IMR-90 (cell line): ENCODE measurements at regions not wholly inside any gene's neighbourhood (a gene's known extent, or its start where the extent isn't known, plus 50 kb on each side); places are given as distances from the start of the nearest gene placed in this dataset.

Experiments
- ATAC-seq: fragments of 200-7000 bp; cut with Tn5 transposase; 2 replicates; pipeline ENCODE4 v1.9.1; 2020; ENCODE audit warnings: low read depth, mild to moderate bottlenecking, moderate library complexity
- BruUV-seq: library from RNA; stranded (reverse); fragments of 400-500 nt; replicated peaks from 2 replicates; lab custom pipeline; 2021; lab: Mats Ljungman, UMichigan
- CTCF ChIA-PET: fragments of 300-600 bp; formaldehyde crosslinking; extraction: SDS; loops from one replicate; lab custom pipeline; 2021; ENCODE audit warnings: antibody characterized with exemption; lab: Yijun Ruan, JAX
- POLR2A ChIA-PET: fragments of 300-600 bp; sonication (Branson Sonifier 250); formaldehyde crosslinking; loops from one replicate; lab custom pipeline; 2022; ENCODE audit warnings: antibody characterized with exemption; ENCODE audit not compliant: unreplicated experiment; lab: Charles Lee
- DNase-seq: peaks from one replicate; pipeline ENCODE4 v3.0.0; 2013
- H2AFZ ChIP-seq: replicated peaks from 2 replicates; pipeline ENCODE3; 2013; ENCODE audit warnings: low read length, mild to moderate bottlenecking; ENCODE audit not compliant: poor library complexity
- H2AK5ac ChIP-seq: 2 replicates; pipeline ENCODE4 v1.6.1; 2013; ENCODE audit warnings: low read depth, low read length, inconsistent platforms
- H2AK9ac ChIP-seq: replicated peaks from 2 replicates; pipeline ENCODE3; 2013; ENCODE audit warnings: mild to moderate bottlenecking, low read depth, low read length, moderate library complexity; ENCODE audit not compliant: poor library complexity
- H2BK120ac ChIP-seq: 2 replicates; pipeline ENCODE4 v1.6.1; 2013; ENCODE audit warnings: low read depth, low read length, inconsistent platforms
- H2BK15ac ChIP-seq: 3 replicates; pipeline ENCODE4 v1.6.1; 2013; ENCODE audit warnings: low read depth, low read length, inconsistent platforms
- H2BK20ac ChIP-seq: 2 replicates; pipeline ENCODE4 v1.6.1; 2013; ENCODE audit warnings: low read depth, mild to moderate bottlenecking, inconsistent platforms, low read length, moderate library complexity
- H2BK5ac ChIP-seq: 2 replicates; pipeline ENCODE4 v1.6.1; 2013; ENCODE audit warnings: mild to moderate bottlenecking, low read depth, low read length, inconsistent platforms; ENCODE audit not compliant: poor library complexity, severe bottlenecking
- H3K14ac ChIP-seq: replicated peaks from 2 replicates; pipeline ENCODE4 v1.6.1; 2013; ENCODE audit warnings: low read depth, low read length, inconsistent platforms
- H3K18ac ChIP-seq: 2 replicates; pipeline ENCODE4 v1.6.1; 2013; ENCODE audit warnings: low read depth, low read length, control low read depth
- H3K23ac ChIP-seq: 2 replicates; pipeline ENCODE4 v1.6.1; 2013; ENCODE audit warnings: low read depth, low read length, inconsistent platforms
- H3K27ac ChIP-seq: 2 replicates; pipeline ENCODE4 v1.5.1; 2013; ENCODE audit warnings: mild to moderate bottlenecking, control low read depth, low read length; ENCODE audit not compliant: insufficient read depth
- H3K27me3 ChIP-seq: 2 replicates; pipeline ENCODE4 v1.6.1; 2013; ENCODE audit warnings: low read length; ENCODE audit not compliant: control insufficient read depth, insufficient read depth
- H3K36me3 ChIP-seq: 2 replicates; pipeline ENCODE4 v1.6.1; 2013; ENCODE audit warnings: low read length, mixed read lengths; ENCODE audit not compliant: control insufficient read depth, insufficient read depth
- H3K4ac ChIP-seq: 2 replicates; pipeline ENCODE4 v1.6.1; 2013; ENCODE audit warnings: low read depth, low read length, inconsistent platforms
- H3K4me1 ChIP-seq: 2 replicates; pipeline ENCODE4 v1.6.1; 2013; ENCODE audit warnings: low read length, mixed read lengths; ENCODE audit not compliant: control insufficient read depth, insufficient read depth
- H3K4me2 ChIP-seq: 2 replicates; pipeline ENCODE4 v1.6.1; 2013; ENCODE audit warnings: low read depth, mild to moderate bottlenecking, control low read depth, low read length, moderate library complexity
- H3K4me3 ChIP-seq: 2 replicates; pipeline ENCODE4 v1.5.1; 2013; ENCODE audit warnings: low read depth, mild to moderate bottlenecking, control low read depth, low read length, moderate library complexity; ENCODE audit not compliant: insufficient read depth
- H3K56ac ChIP-seq: 2 replicates; pipeline ENCODE4 v1.6.1; 2013; ENCODE audit warnings: low read length, inconsistent platforms; ENCODE audit not compliant: insufficient read depth; ENCODE audit errors: extremely low read depth
- H3K79me1 ChIP-seq, 2 experiments: 2 replicates each; pipeline ENCODE4 v1.6.1; 2013; ENCODE audit warnings: low read length in 2 of 2, inconsistent platforms in 1 of 2, low read depth in 1 of 2
- H3K9ac ChIP-seq: 2 replicates; pipeline ENCODE4 v1.6.1; 2013; ENCODE audit warnings: low read depth, low read length, control low read depth
- H3K9me1 ChIP-seq: 2 replicates; pipeline ENCODE4 v1.6.1; 2013; ENCODE audit warnings: low read length, inconsistent platforms; ENCODE audit not compliant: insufficient read depth
- H3K9me3 ChIP-seq: 2 replicates; pipeline ENCODE4 v1.6.1; 2013; ENCODE audit warnings: low read length; ENCODE audit not compliant: control insufficient read depth, insufficient read depth
- H4K20me1 ChIP-seq: 2 replicates; pipeline ENCODE4 v1.6.1; 2013; ENCODE audit warnings: low read length, inconsistent platforms; ENCODE audit not compliant: insufficient read depth
- H4K5ac ChIP-seq: 2 replicates; pipeline ENCODE4 v1.6.1; 2013; ENCODE audit warnings: mild to moderate bottlenecking, low read depth, low read length, control low read depth
- H4K8ac ChIP-seq, 2 experiments: 2 replicates each; pipeline ENCODE4 v1.6.1; 2013; ENCODE audit warnings: low read depth in 2 of 2, low read length in 2 of 2, control low read depth in 1 of 2, inconsistent platforms in 1 of 2
- H4K91ac ChIP-seq: 2 replicates; pipeline ENCODE4 v1.6.1; 2013; ENCODE audit warnings: low read depth, low read length, inconsistent platforms; ENCODE audit not compliant: insufficient read depth
- NFE2L2 ChIP-seq: fragments of 150-350 bp; IDR thresholded peaks from 2 replicates; pipeline ENCODE4 v1.6.1; 2016; ENCODE audit warnings: low read depth, mild to moderate bottlenecking, low read length
- WGBS, 2 experiments: methylation state at CpG; one replicate each; pipeline versions ENCODE4 v1.1.5 to v1.1.7; 2013; ENCODE audit warnings: missing lambda C conversion rate in 2 of 2; ENCODE audit not compliant: insufficient read length in 1 of 2; ENCODE audit errors: extremely low coverage in 2 of 2; 5-methylcytosine and 5-hydroxymethylcytosine counted together
- dilution Hi-C: fragments of 300-500 bp; cut with HindIII; formaldehyde crosslinking; loops from one replicate; pipeline ENCODE4 v1.14.3; 2018; ENCODE audit warnings: low sequenced_read_pairs; ENCODE audit not compliant: unreplicated experiment
- in situ Hi-C: fragments of 300-500 bp; cut with MboI; formaldehyde crosslinking; loops from 3 replicates; pipeline ENCODE4 v1.14.3; 2019; ENCODE audit warnings: low sequenced_read_pairs, inconsistent platforms, mixed read lengths
- intact Hi-C: fragments of 100-400 bp; cut with micrococcal nuclease; formaldehyde crosslinking; loops from 2 replicates; pipeline ENCODE4 v1.10.0; 2022

DNA sequence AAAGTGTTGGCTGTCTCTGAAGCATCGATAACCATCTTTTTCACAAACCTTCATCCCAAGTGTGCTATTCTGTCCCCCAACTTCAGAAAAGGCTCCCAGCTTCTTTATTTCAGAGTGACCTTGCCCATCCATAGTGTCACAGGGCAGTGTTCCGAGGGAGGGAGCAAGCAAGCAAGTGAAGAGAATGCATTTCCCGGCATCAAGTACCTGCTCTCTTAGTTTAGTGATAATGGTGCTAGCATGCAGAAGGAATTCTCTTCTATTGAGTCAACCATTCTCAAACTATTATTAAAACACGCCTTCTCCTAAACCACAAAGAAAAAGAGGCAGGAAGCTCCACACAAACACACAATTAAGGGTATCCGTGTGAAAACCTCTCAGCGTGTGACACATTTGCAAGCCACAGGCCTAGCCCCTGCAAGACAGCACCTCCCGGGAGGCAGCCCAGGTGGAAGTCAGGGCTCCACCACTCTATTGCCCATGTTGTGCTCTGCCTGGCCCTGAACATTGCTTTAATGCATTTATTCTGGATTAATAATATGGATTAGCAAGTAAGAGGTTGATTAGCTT, 504.9 kb downstream of the GALR1 start:
- no peak overlapping the region for H3K18ac ChIP-seq
- no TSS peak for BruUV-seq
- no peak overlapping the region for H3K56ac ChIP-seq
- DNase-seq (no peak), ATAC-seq (no peak)
- H3K27ac ChIP-seq: no peak overlapping the region
- no peak overlapping the region for H2BK15ac ChIP-seq
- H2BK120ac ChIP-seq: no peak overlapping the region
- H3K23ac ChIP-seq: no peak overlapping the region
- ChIA-PET POLR2A (no interaction called here), CTCF (no interaction called here)
- in situ Hi-C loops: no loop called here
- peaks cover 31% of the 10 kb centered on the region for H3K9me3 ChIP-seq
- no peaks in the 10 kb centered on the region for H3K4me1 ChIP-seq
- no peak overlapping the region for H3K4ac ChIP-seq
- H2BK20ac ChIP-seq: no peak overlapping the region
- intact Hi-C loops: no loop called here
- no peak overlapping the region for H3K9ac ChIP-seq
- H2BK5ac ChIP-seq: no peak overlapping the region
- H4K8ac ChIP-seq: no peak overlapping the region
- H3K14ac ChIP-seq: no peak overlapping the region
- no peak overlapping the region for H2AK5ac ChIP-seq
- WGBS, 2 experiments: no CpG with 5 or more reads among the region's 7 CpGs
- H3K4me3 ChIP-seq: no peak overlapping the region
- no peak overlapping the region for H4K5ac ChIP-seq
- H3K27me3 ChIP-seq: no peaks in the 10 kb centered on the region
- dilution Hi-C loops: no loop called here
- H4K91ac ChIP-seq: no peak overlapping the region
- no peak overlapping the region for H3K4me2 ChIP-seq
- H3K9me1 ChIP-seq: no peaks in the 10 kb centered on the region
- no peak overlapping the region for H2AFZ ChIP-seq
- H3K36me3 ChIP-seq: no peaks in the 10 kb centered on the region
- no peak for TF ChIP-seq NFE2L2
- H3K79me1 ChIP-seq: no peaks in the 10 kb centered on the region
- no peak overlapping the region for H2AK9ac ChIP-seq
- no peaks in the 10 kb centered on the region for H4K20me1 ChIP-seq
